ENCODE measurements at regions not wholly inside any gene's neighbourhood (a gene's known extent, or its start where the extent isn't known, plus 50 kb on each side); places are given as distances from the start of the nearest gene placed in this dataset.

- no peak for DNase-seq (ENCODE audit: low spot score)
These were observed 938.5 kb downstream of the FSTL5 start for GRCh38 chr4:161225327-161225726.

GRCh38 chr4:161222889-161223288, 940.9 kb downstream of the FSTL5 start:
- no peak for DNase-seq (ENCODE audit: low spot score)

GRCh38 chr4:161208564-161208963, 955.2 kb downstream of the FSTL5 start:
- no peak for DNase-seq (ENCODE audit: low spot score)

GRCh38 chr4:161206528-161207080, 957.2 kb downstream of the FSTL5 start:
- no peak for DNase-seq (ENCODE audit: low spot score)

GRCh38 chr4:161203865-161204264, 959.9 kb downstream of the FSTL5 start:
- DNase-seq (ENCODE audit: low spot score) = no peak

- no peak for DNase-seq (ENCODE audit: low spot score)
These were observed 965.9 kb downstream of the FSTL5 start for GRCh38 chr4:161197912-161198311.

- DNase-seq (ENCODE audit: low spot score) = no peak
These were observed 966.3 kb downstream of the FSTL5 start for GRCh38 chr4:161197474-161197873.

GRCh38 chr4:161189286-161190134, 974.3 kb downstream of the FSTL5 start:
- DNase-seq (ENCODE audit: low spot score) = no peak

- DNase-seq (ENCODE audit: low spot score) = no peak
These were observed 975.2 kb downstream of the FSTL5 start for GRCh38 chr4:161188578-161188977.

- DNase-seq (ENCODE audit: low spot score) = no peak
These were observed 976.2 kb downstream of the FSTL5 start for GRCh38 chr4:161187569-161187968.

- no peak for DNase-seq (ENCODE audit: low spot score)
These were observed 977.0 kb downstream of the FSTL5 start for GRCh38 chr4:161186750-161187149.

GRCh38 chr4:161186012-161186411, 977.8 kb downstream of the FSTL5 start:
- no peak for DNase-seq (ENCODE audit: low spot score)

- DNase-seq (ENCODE audit: low spot score) = no peak
These were observed 980.1 kb downstream of the FSTL5 start for GRCh38 chr4:161183729-161184128.

GRCh38 chr4:161182913-161183312, 980.9 kb downstream of the FSTL5 start:
- no peak for DNase-seq (ENCODE audit: low spot score)

GRCh38 chr4:161178310-161178709, 985.5 kb downstream of the FSTL5 start:
- no peak for DNase-seq (ENCODE audit: low spot score)

- no peak for DNase-seq (ENCODE audit: low spot score)
These were observed 991.3 kb downstream of the FSTL5 start for GRCh38 chr4:161172396-161173026.

- DNase-seq (ENCODE audit: low spot score) = no peak
These were observed 996.3 kb downstream of the FSTL5 start for GRCh38 chr4:161167539-161167938.

- no peak for DNase-seq (ENCODE audit: low spot score)
These were observed 1003.1 kb downstream of the FSTL5 start for GRCh38 chr4:161160718-161161117.

- DNase-seq (ENCODE audit: low spot score) = no peak
These were observed 1015.7 kb downstream of the FSTL5 start for GRCh38 chr4:161148051-161148450.

- no peak for DNase-seq (ENCODE audit: low spot score)
These were observed 1020.4 kb downstream of the FSTL5 start for GRCh38 chr4:161143375-161143774.

GRCh38 chr4:161134795-161135194, 1029.0 kb downstream of the FSTL5 start:
- no peak for DNase-seq (ENCODE audit: low spot score)

GRCh38 chr4:161133586-161134276, 1030.1 kb downstream of the FSTL5 start:
- DNase-seq (ENCODE audit: low spot score) = no peak
